ENCODE measurements at regions not wholly inside any gene's neighbourhood (a gene's known extent, or its start where the extent isn't known, plus 50 kb on each side); places are given as distances from the start of the nearest gene placed in this dataset.
"Not testable (repeated sequence)": the region's sequence is repeated elsewhere in the genome, so short reads cannot be mapped to it uniquely, and the experiment has no call there.

GRCh38 chr7:153392726-153393125, 633.2 kb downstream of the ACTR3B start:
- DNase-seq: no peak

DNA sequence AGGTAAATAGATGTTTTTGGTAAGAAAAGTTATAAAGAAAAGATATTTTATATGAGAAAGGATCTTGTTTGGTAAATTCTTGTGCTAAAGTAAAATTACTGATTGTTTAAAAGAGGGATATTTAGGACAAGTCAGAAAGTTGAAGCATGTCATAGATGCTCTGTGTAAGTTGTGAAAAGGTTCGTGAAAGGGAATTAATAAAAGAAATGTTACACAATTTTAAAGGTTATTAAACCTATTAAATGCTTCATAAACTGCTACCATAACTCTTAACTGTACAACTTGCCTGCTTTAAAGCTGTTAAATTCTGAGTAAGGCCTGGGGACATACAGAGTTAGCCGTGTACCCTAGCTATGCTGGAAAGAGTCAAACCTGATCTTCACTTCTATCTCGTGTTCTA, 634.1 kb downstream of the ACTR3B start:
- DNase-seq: no peak

GRCh38 chr7:153396475-153396874, 636.9 kb downstream of the ACTR3B start:
- DNase-seq: no peak

DNA sequence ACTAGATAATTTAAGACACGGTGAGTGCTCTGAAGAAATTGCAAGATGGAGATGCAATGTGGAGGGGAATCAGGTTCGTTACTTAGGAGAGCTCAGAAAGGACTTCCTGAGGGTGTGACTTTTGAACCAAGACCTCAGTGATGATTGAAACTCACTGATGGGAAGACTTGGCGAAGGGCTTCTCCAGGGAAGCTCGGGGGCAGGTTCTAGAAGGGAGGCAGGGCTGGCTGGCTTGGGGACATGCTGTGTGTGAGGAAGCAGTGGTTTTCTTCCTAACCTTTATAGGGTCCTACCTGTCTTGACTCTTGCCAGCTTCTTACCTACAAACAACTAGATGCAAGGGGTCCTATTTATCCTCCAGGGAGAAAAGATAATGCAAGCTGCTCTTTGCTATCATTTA, 637.9 kb downstream of the ACTR3B start:
- no peak for DNase-seq

DNA sequence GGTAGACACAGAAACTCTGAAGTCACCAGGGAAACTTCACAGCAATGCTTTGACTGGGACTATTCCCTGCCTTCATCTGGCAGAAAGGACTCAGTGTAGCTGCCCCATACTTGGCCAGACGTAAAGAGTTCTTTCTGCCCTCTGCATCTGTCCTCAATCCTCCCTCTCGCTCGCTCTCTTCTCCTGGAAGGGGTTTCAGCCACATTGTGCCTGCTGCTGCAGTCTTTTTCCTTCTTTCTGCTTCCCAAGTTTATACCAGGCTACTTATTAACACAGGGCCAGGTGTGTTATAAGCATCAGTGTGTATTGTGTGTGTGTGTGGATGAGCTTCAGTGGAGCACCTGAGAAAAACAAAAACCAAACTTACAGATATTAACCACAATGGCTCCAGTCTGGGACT, 638.4 kb downstream of the ACTR3B start:
- DNase-seq: no peak

DNA sequence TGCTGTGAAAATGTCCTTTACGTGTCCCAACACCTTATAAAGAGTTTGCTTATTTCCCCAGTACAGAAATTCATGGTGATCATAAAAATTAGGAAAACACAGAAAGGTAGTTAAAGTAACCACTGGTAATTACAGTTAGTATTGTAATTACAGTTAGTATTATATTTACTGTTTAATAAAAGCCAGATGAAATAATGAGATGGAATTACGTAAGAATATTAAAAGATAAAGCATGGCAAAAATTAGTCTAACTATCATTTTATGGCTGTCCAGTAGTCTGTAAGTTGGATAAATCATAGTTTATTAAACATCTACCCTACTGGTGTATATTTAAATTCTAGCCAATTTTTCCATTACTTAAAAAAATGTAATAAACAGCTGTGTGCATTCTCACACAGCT, 638.8 kb downstream of the ACTR3B start:
- DNase-seq: no peak

DNA sequence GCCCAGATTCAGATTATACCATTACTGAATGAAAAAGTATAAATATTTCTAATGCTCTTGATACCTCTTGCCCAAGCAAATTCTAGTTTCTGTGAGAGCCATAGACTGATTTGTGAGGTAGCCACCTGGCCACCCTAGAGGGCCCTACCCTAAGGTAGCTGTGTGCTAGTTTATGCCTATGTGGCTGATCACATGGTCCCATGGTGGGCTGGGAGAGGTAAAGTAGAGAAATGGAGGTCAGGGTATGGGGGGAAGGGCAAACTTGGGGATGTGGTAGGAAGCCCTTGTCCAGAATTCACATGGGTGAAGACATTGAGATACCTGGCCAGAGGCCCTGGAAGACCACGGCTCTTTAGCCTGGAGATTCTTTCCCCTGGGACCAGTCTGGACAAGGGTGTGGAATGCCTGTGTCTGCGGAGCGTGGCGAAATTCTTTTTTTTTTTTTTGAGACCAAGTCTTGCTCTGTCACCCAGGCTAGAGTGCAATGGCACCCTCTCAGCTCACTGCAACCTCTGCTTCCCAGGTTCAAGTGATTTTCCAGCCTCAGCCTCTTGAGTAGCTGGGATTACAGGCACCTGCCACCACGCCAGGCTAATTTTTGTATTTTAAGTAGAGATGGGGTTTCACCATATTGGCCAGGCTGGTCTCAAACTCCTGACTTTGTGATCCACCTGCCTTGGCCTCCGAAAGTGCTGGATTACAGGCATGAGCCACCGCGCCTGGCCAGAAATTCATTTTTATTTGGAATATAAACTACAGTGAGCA, 639.4 kb downstream of the ACTR3B start:
- no peak for DNase-seq

DNA sequence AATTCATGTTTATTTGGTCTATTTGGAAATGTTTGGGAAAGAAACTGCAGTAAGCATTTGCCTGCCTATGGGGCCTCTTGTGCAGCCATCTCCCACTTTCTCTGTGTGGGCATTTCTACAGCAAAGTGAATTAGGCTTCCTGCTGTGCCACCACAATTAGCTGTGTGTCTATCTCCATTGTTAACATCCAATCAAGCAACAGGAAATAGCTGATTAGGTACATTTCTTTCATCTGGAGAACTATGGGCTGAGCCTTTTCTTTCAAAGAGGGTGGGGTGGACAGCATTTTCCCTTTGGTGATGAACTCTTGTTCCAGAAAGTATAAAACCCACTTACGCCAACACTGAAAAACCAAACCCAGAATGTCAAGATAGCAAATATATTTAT, 640.0 kb downstream of the ACTR3B start:
- DNase-seq: no peak

DNA sequence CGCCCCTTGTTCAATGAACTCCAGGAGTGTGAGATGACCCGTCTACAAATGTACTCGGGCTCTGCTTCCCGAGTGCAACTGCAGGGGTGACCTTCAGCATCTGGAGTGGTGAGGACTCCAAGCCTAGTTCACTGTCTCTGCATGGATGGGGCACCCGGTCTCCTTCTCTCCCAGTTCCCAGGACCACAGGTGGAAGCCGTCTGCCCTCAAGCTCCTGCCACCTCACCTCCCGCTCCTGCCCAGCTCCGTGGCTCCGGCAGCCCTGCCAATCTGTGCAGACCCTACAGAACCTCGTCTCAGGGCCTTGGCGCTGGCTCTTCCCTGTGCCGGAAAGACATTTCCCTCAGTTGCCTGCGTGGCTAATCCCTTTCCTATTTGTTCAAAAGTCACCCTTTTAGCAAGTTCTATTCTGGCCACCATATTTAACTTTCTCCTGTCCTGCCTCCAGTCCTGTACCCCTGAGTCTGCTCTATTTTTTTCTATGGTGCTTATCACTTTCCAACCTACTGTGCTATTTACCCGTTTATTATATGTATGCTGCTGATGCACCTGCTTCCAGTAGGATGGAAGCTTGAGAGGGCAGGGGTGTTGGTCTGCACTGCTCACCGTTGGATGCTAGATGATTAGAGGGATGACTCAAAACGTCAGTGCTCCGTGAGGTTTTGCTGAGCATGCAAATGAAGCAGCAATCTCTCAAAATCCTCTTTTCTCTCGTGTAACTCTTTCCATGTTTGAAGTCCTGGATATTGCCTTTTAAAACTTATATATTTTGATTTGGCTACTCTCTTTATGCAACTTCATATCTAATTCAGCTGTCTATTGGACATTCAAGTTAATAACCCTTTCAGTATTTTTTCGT, 641.4 kb downstream of the ACTR3B start:
- DNase-seq: no peak

DNA sequence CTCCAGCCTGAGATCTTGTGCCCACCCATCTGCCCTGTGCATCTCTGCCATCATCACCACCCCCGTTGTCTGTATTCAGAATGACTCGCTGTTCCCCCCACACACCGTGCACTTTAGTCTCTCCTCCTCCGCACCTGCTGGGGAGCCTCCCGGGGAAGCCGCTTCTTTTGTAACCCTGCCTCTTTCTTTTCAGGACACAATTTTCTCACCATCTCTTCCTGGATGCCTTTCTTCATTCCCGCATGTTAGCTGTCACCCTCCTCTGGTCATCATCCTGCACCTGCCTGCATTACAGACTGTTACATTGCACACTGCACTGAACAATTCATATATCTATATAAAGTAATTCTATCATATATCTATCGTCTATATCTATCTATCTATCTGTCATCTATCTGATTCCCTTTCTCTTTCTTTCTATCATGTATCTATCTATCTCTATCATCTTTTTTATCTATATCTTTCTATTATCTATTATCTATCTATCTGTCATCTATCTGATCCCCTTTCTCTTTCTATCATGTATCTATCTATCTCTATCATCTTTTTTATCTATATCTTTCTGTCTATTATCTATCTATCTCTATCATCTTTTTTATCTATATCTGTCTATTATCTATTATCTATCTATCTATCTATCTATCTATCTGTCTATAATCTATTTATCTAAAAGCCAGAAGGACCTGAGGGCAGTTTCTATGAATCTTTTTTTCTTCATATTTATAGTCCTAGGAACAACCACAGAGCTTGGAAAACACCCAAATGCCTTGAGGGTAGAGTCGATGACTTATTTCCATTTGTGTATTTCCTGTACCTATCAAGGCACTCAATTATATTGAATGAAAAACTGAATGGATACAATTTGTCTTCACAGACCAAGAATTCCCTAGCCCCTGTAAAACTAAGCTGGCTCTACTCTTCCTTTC, 642.5 kb downstream of the ACTR3B start:
- no peak for DNase-seq

- DNase-seq: no peak
Measured at GRCh38 chr7:153402721-153403541, 643.4 kb downstream of the ACTR3B start.

DNA sequence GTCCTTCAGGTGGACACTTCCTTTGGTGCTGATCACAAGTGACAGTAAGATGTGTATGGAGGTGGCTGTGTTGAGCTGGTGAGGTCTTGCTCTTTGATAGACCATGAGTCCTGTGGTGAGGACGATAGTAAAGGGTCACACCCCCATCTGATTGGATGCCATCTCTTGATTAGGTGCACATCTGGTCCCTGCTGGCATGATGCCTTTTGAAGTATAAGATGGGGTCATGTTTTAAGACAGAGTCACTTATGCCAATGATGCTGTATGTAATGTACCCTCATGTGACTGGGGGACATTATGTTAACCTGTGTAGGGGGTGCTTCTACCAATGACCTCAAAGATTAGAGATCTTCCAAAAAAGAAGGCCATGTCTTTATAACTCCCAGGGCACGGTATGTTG, 644.6 kb downstream of the ACTR3B start:
- DNase-seq: no peak

GRCh38 chr7:153404781-153405279, 645.3 kb downstream of the ACTR3B start:
- no peak for DNase-seq

- DNase-seq: no peak
Measured at GRCh38 chr7:153405704-153406485, 646.3 kb upstream of the DPP6 start.

DNA sequence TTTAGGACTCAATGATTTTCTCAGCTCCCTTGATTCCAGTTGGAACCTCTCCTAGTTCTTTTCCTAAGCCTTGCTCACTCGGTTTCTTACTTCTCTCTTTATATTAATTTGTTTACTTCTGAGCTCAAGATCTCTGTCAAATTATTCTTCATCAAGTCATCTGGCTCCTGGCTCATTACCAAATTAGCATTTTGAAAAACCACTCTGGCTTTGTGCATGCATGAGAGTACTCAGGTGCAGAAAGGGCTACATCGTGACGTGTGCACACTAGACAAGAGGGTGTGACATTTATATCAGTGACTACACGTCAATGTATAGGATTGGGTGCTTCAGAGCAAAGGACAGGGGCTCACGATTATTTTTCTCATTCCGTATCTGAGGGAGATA, 645.7 kb upstream of the DPP6 start:
- no peak for DNase-seq

DNA sequence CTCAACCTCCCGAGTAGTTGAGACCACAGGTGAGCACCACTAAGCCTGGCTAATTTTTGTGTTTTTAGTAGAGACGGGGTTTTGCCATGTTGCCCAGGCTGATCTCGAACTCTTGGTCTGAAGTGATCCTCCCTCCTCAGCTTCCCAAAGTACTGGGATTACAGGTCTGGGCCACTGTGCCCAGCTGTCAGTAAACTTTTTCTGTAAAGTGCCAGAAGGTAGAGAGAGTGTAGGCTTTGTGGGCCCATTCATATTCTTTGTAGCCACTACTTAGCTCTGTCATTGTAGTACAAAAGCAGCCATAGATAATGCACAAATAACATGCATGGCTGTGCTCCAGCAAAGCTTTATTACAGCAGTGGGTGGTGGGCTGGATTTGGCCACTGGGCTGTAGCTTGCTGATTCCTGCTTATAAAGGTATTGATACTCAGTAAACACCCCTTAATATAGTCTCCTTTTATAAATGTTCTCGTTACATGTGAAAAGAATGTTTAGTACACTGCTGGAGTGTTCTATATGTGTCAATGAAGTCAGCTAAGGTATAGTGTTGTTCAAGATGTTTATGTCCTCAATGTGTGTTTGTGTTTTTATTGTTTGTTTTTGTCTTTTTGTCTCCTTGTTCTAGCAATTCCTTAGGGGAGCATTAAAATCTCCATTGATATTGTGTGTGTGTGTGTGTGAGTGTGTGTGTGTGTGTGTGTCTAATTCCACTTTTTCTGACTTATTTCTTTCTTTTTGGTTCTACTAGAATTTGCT, 644.7 kb upstream of the DPP6 start:
- DNase-seq: no peak

DNA sequence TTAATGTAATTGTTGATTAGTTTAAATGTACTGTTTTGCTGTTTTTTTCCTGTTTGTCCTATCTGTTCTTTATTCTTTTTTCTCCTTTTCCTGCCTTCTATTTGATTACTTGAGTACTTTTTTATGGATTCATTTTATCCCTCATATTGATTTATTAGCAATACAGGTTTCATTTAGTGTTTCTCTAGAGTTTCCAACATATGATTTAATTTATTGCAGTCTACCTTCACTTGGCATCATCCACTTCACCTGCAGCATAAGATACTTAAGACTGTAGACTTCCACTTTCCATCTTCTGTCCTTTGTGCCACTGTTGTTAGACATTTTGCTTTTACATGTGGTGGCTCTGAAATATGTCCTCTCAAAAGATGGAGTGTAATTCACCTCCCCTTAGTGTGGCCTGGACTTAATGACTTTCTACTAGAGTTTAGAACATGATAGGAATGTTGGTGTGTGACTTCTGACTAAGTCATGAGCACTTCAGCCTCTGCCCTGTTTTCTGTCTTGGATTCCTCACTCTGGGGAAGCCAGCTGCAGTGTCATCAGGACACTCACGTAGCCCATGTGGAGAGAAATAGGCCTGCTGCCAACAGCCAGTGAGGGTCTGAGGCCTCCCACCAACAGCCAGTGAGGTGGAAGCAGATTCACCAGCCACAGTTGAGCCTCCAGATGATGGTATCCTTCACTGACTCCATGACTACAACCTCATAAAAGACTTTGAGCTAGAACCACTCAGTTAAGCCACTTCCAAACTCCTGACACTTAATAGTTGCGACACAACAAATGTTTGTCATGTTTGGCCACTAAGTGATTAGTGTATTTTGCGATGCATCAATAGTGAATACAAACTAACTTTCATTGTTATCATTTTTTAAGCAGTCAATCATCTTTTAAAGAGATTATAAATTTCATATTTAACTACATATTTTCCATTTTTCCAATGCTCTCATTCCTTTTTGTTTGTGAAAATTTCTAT, 643.5 kb upstream of the DPP6 start:
- DNase-seq: no peak

DNA sequence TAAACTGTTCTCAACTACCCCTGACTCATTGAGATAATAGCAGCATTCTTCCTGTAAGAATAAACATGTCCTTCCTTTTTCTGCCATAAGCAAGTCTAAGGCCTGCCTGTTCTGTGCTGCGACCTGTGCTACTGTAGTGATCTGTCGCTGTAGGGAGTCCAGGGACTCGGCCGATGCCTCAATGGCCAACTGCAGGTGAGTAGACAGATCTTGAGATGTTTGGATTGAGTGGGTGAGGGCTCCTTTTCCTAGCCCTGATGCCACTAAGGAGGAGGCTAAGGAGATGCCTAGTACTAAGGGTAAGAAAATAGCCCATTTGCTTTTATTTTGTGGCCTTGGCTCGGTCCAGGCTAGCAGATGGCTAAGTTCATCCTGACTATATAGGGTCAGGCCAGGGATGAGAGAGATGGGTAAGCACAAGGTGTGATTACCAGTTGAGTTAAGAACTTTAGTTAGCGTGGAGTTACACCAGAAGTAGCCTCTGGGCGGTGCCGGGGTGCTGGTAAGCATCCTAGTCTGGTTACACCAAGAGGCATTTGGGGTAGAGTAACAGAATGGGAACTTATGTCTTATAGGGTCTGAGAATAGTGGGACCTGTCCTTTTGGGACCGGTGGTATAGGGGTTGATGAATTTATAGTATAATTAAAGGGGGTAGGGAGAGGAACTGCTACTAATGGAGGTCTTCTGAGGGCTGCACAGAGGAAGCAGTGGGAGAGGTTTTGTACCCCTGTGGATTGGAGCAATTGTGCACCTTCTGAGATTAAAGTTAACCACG, 642.4 kb upstream of the DPP6 start:
- not testable (repeated sequence) for DNase-seq

Measured in activated CD4-positive, alpha-beta T cell treated with anti-CD3 and anti-CD28 coated beads, Interleukin-10, Interleukin-2, amounts not matched to agents 100 ng/mL and 50 ng/mL, durations not matched to agents 16 hours and 8 hours (primary cell).